GM19099 (cell line): ENCODE measurements at regions not wholly inside any gene's neighbourhood (a gene's known extent, or its start where the extent isn't known, plus 50 kb on each side); places are given as distances from the start of the nearest gene placed in this dataset.

Source experiments
- POLR2A ChIP-seq: IDR thresholded peaks from 3 replicates; pipeline ENCODE4 v1.6.1; 2011; ENCODE audit warnings: low read depth; ENCODE audit not compliant: insufficient read length; ENCODE audit errors: extremely low read depth

- TF ChIP-seq POLR2A = no peak
Measured at GRCh38 chr13:44158881-44159632, 214.6 kb upstream of the SERP2 start.

- no peak for TF ChIP-seq POLR2A
Measured at GRCh38 chr13:44159633-44160279, 213.9 kb upstream of the SERP2 start.

- TF ChIP-seq POLR2A = no peak
Measured at GRCh38 chr13:44160591-44161191, 212.9 kb upstream of the SERP2 start.

GRCh38 chr13:44163108-44163507 lies 210.5 kb upstream of the SERP2 start:
- no peak for TF ChIP-seq POLR2A

GRCh38 chr13:44165221-44165888 lies 208.3 kb upstream of the SERP2 start:
- no peak for TF ChIP-seq POLR2A

GRCh38 chr13:44165889-44166496 lies 207.6 kb upstream of the SERP2 start:
- no peak for TF ChIP-seq POLR2A

GRCh38 chr13:44169018-44169911 lies 204.4 kb upstream of the SERP2 start:
- TF ChIP-seq POLR2A = no peak

- no peak for TF ChIP-seq POLR2A
Measured at GRCh38 chr13:44170731-44171130, 202.9 kb upstream of the SERP2 start.

- no peak for TF ChIP-seq POLR2A
Measured at GRCh38 chr13:44171156-44171555, 202.5 kb upstream of the SERP2 start.

- TF ChIP-seq POLR2A = no peak
Measured at GRCh38 chr13:44171861-44172260, 201.8 kb upstream of the SERP2 start.

GRCh38 chr13:44172281-44172810 lies 201.3 kb upstream of the SERP2 start:
- no peak for TF ChIP-seq POLR2A

- no peak for TF ChIP-seq POLR2A
Measured at GRCh38 chr13:44174769-44175425, 198.7 kb upstream of the SERP2 start.

GRCh38 chr13:44176173-44176572 lies 197.5 kb upstream of the SERP2 start:
- no peak for TF ChIP-seq POLR2A

- TF ChIP-seq POLR2A = no peak
Measured at GRCh38 chr13:44180876-44181536, 192.6 kb upstream of the SERP2 start.

GRCh38 chr13:44181931-44182330 lies 191.7 kb upstream of the SERP2 start:
- no peak for TF ChIP-seq POLR2A
